Choroid plexus epithelial cell (primary cell): ENCODE measurements at regions not wholly inside any gene's neighbourhood (a gene's known extent, or its start where the extent isn't known, plus 50 kb on each side); places are given as distances from the start of the nearest gene placed in this dataset.

Experiments
- DNase-seq: peaks from one replicate; pipeline ENCODE4 v3.0.0-alpha.2; 2010; ENCODE audit warnings: low read depth
- H3K4me3 ChIP-seq: 2 replicates; pipeline ENCODE4 v1.5.1; 2011; ENCODE audit warnings: low read depth, mild to moderate bottlenecking, control low read depth, low read length, moderate library complexity
- TF ChIP-seq, protein P1 (sequence below): conservative IDR thresholded peaks from 2 replicates; pipeline ENCODE4 v1.5.1; 2011; ENCODE audit warnings: low read depth, mild to moderate bottlenecking, control low read depth, inconsistent platforms, low read length, moderate library complexity

GRCh38 chr13:90068658-90069057 is 1278.8 kb upstream of the MIR17HG start:
- no peak overlapping the region for H3K4me3 ChIP-seq
- DNase-seq = no peak
- TF ChIP-seq, protein P1, sequence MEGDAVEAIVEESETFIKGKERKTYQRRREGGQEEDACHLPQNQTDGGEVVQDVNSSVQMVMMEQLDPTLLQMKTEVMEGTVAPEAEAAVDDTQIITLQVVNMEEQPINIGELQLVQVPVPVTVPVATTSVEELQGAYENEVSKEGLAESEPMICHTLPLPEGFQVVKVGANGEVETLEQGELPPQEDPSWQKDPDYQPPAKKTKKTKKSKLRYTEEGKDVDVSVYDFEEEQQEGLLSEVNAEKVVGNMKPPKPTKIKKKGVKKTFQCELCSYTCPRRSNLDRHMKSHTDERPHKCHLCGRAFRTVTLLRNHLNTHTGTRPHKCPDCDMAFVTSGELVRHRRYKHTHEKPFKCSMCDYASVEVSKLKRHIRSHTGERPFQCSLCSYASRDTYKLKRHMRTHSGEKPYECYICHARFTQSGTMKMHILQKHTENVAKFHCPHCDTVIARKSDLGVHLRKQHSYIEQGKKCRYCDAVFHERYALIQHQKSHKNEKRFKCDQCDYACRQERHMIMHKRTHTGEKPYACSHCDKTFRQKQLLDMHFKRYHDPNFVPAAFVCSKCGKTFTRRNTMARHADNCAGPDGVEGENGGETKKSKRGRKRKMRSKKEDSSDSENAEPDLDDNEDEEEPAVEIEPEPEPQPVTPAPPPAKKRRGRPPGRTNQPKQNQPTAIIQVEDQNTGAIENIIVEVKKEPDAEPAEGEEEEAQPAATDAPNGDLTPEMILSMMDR = no peak

GRCh38 chr13:90070362-90070761 is 1277.1 kb upstream of the MIR17HG start:
- peak; percentile 28 for DNase-seq
- TF ChIP-seq, protein P1 = no peak
- H3K4me3 ChIP-seq = no peak overlapping the region

- TF ChIP-seq, protein P1 = no peak
- H3K4me3 ChIP-seq = no peak overlapping the region
- DNase-seq = no peak
Measured at GRCh38 chr13:90070837-90071525, 1276.5 kb upstream of the MIR17HG start.

- no peak overlapping the region for H3K4me3 ChIP-seq
- TF ChIP-seq, protein P1 = no peak
- peak; percentile 14 for DNase-seq
Measured at GRCh38 chr13:90084684-90085290, 1262.7 kb upstream of the MIR17HG start.

- H3K4me3 ChIP-seq = no peak overlapping the region
- DNase-seq = no peak
- TF ChIP-seq, protein P1 = no peak
Measured at GRCh38 chr13:90089051-90089450, 1258.4 kb upstream of the MIR17HG start.

- no peak overlapping the region for H3K4me3 ChIP-seq
- TF ChIP-seq, protein P1 = no peak
- no peak for DNase-seq
Measured at GRCh38 chr13:90091611-90092010, 1255.9 kb upstream of the MIR17HG start.

DNA sequence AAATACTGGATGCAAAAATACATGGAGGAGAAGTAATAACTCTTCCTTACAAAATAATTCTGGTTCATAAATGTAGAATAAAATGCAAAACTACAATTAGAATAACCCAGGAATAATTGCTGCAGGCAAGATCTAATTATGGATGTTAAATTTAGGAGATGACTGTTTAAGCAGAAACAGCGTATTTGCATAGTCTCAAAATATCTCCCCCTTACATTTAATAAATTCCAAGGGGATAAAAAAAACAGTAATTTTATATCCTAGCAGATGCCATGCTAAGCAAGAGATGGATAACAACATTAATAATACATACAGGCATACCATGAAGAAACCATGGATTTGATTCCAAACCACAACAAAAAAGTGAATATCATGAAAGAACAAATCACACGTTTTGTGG is 1253.1 kb upstream of the MIR17HG start:
- H3K4me3 ChIP-seq = no peak overlapping the region
- TF ChIP-seq, protein P1 = no peak
- no peak for DNase-seq
